ENCODE measurements at regions not wholly inside any gene's neighbourhood (a gene's known extent, or its start where the extent isn't known, plus 50 kb on each side); places are given as distances from the start of the nearest gene placed in this dataset.

- TF ChIP-seq CTCF (IDR thresholded peaks at IDR 0.05) (no peak), POLR2A (IDR thresholded peaks at IDR 0.05) (no peak)
Observed at GRCh38 chr18:66211749-66212148, 392.1 kb downstream of the CDH19 start.
